HG03139 (cell line): ENCODE measurements at regions not wholly inside any gene's neighbourhood (a gene's known extent, or its start where the extent isn't known, plus 50 kb on each side); places are given as distances from the start of the nearest gene placed in this dataset.

Experiments used
- ATAC-seq: cut with Tn5 transposase; IDR thresholded peaks from one replicate; pipeline ENCODE4 v1.9.1; 2021; ENCODE audit not compliant: unreplicated experiment

DNA sequence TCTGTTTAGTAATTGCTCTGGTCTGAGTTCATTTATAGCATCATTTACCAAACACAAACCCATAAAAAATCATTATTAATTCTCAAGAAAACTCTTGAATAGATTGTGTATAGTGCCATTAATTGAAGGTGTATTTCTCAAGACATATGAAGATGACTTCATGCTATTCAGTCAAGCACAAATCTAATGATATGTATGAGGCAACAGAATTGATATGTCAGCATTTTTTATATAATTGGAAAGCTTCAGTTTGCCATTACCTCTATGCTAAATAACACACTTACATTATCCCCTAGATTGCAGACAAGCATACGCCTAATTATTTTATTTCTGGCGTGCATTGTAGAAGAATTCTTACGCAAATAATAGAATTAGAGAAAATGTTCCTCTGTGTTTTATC lies 461.8 kb downstream of the PDHA2 start:
- ATAC-seq, result no peak

DNA sequence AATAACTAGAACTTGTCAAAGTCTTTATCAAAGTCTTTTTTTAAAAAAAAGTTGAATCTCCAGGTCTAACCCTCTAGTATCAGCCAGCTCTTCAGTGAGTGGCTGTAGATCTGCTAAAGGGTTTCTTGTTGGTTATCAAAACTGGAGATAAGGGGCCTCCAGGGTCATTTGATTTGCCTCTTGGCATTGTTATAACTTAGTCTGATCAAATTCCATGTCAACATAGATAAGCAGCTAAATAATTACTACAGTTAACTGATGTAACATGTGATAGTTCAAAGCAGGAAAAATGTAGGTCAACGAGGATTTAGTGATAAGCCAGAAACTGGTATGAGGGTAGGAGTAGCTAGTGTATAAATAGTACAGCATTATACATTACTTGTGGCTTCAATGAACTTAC lies 465.1 kb downstream of the PDHA2 start:
- no peak for ATAC-seq

DNA sequence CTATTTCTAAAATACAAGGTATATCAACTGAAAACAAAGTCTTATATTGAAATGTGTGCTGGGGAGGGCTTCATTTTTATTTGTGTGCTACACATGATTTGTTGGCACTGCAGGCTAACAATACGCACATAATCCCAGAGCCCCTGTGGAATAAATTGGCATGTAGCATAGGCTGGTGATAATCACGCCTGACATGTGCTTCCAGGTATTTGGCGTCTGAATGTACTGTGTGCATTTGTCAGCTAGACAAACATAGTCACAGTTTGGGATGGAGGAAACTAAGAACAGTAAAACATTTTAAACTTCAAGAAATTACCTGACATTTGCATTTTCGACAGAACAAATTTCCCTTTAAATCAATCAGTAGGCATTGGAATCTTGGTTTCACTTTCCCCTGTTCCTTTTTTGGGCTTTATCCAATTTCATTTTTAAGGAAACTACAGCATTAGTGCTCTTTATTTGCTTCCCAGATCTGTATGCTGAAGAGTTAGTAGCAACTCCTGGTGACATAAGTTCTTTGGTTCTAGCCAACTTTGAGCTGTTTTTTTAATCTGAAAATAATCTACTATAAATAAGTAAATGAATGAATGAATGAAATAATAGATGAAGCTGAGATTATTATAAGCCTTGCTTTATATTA lies 472.3 kb downstream of the PDHA2 start:
- no peak for ATAC-seq

DNA sequence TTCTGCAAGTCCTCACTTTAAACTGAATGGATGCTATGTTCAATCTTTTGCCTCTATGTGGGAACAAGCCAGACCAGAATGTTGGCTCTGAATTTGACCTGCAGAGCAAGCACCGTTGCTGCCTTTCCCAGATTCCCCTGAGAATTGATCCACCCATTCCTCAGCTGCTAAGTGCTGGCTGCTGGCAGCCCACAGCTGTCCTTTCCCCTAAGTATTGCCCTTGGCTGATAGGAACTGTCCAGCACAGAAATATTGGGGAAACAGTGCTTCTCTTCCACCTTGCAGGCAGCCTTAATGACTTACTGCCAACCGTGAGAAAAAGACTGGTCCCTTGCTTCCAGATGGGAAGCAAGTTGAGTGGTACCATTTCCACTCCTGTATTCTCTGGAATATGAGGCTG lies 475.9 kb downstream of the PDHA2 start:
- ATAC-seq, result no peak

DNA sequence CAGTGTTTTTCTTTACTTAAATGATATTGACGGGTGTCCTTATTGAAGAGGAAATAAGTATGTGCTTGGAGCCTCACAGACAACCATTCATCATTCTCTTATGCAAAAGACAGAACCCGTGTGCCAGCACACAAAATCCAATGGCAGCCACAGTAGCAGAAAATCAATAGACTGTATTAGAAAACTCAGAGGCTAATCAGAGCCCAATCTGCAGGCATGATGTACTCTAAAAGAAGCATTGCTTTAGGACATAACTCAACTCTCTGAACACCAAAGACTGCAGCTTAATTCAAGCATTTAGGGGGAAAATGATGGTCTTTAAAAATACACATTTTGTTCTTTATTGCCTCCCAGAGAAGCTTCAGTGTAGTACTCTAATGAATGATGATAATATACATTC lies 476.9 kb downstream of the PDHA2 start:
- ATAC-seq, result no peak

DNA sequence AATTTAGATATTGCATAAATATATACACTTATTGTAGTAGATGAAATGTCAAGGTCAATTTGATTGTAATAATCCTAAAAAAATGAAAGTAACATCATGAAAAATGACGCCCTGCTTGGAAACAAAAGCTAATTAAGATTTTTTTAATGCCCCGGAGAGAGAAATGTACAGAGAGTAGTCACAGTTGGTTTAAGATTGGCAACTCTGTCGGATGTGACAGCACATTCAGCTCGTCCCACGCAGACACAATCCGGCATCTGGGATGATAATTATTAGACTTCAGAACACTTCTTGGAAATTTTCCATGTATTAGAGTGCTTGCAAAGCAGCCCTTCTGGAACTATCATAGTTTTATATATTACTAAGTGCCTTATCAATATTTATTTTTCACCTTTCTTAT lies 478.0 kb downstream of the PDHA2 start:
- ATAC-seq, result no peak

DNA sequence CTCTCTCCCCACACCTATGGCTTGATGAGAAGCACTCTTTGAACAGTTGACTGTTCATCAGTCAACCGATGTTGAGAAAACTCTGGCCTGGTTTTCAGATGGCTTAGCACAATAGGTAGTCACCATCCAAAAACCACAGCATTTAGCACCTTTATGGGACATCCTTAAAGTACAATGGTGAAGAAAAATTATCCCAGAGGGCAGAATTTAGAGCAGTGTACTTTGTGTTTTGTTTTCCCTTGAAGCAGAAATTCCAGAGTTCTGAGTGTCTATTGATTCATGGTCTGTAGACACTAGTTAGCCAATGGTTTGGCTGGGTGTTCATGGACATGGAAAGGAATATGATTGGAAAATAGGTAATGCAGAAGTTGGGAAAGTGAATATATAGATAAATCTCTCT lies 487.0 kb downstream of the PDHA2 start:
- ATAC-seq, result no peak

DNA sequence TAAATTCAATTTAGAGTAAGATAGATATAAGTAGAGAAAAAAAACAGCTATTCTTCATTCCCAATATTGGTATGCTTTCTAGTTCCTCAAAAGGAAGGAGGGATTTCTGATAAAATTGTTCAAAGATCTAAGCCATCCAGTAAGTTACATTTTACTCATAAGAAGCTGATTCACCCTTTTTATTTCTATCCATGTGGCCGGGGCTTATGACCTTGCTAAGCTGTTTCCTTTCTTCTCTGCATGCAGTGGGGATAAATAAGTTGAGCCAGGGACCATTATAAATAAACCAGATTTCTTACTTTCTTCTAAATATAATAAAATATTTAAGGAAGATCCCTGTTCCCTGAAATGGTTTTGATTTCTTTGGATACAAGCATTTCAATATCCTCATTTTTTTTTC lies 502.3 kb downstream of the PDHA2 start:
- ATAC-seq, result no peak

DNA sequence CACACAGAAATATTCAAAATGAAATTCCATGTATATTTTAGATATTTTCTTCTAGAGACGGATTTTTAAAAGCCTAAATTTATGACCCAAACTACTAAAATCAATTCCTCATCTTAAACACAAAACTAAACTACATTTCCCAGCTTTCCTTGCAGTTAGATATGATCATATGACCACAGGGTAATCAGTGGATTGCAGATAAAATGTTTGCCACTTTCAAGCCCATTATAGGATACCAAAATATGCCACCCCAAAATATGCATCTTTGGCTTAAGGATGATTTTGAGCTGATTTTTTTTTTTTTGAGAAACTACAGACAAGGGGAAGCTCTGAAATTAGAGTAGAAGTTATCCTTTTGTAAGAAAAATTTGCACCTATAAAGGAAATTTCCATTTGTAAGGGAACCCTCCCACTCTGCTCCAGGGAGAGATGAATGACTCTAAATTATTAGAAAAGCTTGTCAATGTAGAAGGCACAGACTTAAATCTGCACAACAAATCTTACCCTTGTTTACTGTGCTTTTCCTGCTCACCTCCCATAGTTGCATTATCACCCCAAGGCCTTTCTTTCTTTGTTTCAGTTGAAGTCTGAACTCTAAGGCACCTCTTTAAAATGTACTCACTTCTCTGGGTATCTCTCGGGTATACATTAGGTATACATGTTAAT lies 503.0 kb downstream of the PDHA2 start:
- no peak for ATAC-seq

DNA sequence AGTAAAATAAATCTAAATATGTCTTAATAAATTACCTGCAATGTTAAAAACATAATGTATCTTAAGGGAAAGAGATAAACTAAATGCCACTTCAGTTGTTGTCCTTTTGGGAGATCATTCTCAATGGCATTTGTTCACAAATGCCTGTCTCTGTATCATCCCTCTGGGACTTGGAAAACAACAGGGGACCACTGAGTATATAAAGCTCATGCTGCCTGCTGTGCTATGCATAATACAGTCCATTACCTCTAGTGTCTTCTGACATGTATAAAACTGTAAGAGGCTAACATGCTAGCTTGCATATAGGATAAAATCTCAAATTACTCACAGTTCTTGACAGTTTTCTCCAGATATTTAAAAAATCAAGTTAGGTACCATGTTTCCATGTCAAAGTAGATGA lies 503.9 kb downstream of the PDHA2 start:
- ATAC-seq, result no peak

DNA sequence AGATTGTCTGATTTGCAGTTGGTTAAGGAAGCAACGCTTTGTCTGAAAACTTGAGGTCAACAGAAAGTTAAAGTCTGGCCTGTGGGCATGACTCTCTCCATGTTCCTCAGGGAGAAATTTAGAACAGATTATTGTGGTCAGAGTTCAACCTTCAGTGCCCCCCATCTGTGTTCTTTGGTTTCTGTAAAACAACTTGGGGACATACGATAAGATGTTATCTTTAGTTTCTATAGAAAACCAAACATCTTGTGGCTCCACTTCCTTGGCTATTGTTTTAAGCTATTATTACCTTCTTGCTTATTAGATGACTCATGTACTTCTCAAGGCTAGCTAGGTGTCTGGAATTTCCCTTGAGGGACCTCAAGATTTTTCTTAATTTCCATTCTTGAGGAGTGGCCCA lies 507.7 kb downstream of the PDHA2 start:
- ATAC-seq, result no peak

DNA sequence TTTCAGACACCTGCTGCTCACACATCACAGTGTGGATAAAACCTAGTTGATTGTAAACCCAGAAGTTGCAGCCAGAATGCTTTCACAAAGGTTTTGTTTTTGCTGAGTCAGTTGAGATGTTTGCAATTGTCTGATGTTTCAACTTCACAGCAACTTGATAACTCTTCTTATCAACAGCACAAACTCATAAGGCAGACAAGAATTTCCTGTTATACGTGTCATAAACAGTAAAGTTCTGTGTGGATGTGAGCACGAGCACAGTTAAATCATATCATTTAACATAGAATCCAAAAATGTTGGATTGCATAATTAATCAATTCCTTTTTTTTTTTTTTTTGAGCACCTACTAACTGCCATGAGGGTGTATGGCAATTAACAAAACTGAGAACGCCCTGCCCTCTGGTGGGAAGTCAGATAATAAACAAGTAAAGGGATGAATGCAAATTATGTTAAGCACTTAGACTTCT lies 512.2 kb downstream of the PDHA2 start:
- ATAC-seq, result no peak

DNA sequence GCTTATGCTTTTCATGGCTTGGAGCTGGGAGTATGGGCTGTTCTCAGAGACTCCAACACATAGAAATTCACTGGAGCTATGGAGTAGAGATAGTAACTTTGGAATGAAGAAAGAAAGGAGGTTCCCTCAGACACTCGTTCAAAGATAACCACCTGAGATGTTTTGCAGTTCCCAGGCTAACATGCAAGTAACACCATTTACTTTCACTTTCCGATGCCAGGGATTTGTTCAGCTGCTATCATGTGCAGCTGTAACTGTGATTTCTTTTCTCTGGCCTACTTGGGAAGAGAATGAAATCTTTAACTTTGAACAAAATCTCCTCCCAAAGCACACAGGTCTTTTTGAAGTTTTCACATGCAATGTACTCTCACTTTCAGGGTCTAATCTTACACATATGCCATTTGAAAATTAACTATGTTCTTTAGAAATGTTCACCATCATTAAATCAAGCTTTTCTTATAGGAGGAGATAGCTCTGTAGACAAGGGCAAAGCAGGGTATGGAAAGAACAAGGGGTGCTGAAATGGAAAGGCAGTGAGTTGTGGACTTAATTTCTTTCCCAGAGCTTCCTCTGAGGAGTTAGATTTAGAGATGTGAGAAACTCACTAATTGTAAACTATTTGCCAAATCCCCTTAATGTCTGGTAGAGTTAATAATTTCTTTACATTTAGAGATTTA lies 514.3 kb downstream of the PDHA2 start:
- ATAC-seq, result no peak

DNA sequence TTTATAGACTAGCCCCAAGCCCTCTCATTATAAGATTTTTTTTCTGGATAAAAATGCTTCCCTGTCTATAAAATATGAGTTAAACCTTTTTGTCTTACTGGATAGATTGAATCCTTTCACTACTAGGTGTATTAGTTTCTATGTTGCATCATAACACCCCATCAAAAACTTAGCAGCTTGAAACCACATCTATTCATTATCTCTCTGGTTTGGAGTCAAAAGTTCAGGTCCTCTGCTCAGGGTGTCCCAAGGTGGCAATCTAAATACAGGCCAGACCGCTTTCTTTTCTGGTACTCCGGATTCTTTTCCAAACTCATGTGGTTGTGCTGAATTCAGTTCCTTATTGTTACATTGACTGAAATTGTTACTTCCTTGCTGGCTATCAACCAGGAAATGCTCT lies 515.5 kb downstream of the PDHA2 start:
- no peak for ATAC-seq

DNA sequence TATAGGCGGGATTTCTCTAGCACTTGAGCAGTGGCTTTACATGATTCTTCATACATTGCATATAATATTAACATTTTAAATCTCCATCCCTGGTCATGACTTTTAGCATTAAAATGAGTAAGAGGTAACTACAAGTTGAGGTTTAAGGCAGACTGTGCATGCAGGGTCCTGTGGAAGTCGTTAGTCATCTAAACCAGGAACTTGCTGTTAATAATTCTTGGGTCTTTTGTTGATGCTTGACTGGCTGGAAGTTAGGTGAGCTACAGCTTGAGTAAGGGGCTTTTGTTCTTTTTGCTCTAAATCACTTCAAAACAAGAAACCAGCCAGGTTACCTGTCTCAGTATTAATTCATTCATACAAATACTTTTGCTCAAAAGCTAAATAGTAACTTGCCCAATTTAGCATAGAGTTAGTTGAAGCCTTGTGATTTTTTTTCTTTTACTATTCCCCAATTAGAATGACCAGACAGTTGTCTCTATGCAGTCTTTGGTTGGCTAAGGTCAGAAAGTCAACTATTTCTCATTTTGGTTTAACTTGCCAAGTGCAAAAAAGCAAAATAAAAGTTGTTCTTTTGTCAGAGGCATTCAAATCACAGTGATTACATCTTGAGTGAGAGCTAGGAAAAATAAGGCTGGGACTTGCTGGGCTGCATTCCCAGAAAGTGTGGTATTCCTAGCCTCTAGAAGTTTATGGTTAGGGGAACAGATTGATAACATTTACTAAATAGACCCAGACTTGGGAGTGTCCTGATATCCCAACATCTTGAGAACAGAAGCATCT lies 516.9 kb downstream of the PDHA2 start:
- ATAC-seq, result no peak

DNA sequence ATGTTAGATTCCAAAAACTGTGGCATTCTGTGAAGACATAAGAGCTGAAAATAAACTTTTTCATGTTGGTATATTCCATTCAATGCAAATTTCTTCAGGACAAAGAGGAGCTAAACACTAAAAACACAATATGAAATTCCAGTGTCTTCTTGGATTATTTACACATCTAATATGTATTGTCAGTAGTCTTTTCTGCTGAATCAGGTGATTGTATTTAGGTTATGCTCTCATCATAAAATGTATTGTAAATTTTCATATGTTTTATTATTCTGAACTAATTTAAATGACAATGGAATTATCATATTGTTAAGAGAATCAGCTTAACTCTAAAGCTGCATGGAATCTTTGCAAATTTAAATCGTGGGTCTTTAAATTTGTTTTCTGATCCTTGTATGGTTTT lies 526.7 kb downstream of the PDHA2 start:
- ATAC-seq, result no peak

DNA sequence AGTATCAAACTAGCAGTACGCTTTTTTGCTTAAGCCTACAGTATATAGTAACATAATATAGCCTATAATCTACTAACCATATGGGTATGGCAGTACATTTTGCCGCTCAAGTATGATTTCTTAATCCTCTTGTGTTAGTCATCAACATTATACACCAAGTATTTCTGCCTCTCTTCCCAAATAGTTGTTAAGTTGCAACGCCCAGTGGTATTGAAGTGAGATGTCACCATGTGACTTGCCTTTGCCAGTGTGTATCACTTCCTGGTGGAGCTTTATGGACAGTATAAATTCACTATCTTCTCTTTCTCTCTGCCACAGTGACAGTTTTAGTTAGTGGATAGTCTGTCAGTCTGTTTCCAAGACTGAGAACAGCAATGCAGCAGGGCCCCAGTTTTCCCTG lies 535.5 kb downstream of the PDHA2 start:
- no peak for ATAC-seq

DNA sequence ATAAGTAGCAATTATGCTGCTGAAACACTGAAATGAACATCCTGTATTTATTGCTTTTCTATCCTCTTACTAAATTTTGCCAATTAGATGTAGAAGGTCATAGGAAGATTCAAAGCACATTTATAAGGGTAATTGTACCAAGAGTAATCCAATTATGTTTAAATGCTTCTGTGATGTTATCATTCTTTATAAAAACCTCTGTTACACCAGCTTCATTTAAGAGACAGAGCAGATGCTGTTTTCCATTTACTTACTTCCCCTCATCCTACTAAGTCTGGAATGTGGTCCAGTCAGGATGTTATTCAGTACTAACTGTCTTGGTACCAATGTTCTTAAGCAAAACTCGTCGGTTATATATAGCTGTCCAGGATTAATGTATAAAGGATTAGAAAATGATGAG lies 539.6 kb downstream of the PDHA2 start:
- ATAC-seq, result no peak

DNA sequence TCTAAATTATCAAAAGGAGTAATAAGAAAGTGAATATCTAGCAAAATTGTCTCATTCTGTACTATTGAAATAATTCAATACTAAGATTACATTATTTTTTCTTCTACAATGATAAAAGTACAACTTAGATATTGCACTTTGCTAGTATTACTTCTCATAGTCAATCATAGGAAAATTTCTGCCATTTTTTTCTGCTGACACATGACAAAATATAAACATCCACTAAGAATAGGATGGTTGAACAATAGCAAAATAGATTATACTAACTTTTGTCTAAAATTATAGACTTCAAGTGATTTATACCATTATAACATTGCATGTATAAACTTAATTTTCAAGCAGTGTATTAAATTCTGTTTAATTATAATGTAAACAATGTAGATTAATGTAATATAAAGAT lies 540.2 kb downstream of the PDHA2 start:
- ATAC-seq, result no peak

DNA sequence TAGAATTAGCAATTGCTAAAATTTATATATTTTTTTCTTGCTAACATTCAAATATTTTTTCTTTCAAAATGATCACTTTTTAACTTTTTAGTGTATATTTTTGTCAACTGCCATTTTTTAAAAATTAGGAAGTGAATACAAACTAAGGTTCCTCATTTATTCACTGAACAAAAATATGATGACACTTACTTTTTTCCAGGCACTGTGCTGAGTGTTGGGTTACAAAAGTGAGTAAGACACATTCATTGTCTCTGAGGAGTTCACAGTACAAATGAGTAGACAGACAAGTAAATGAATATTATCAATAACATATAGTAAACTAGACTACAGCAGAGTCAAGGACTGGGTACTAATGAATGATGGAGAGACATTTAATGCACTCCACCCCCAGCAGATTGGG lies 543.5 kb downstream of the PDHA2 start:
- no peak for ATAC-seq

DNA sequence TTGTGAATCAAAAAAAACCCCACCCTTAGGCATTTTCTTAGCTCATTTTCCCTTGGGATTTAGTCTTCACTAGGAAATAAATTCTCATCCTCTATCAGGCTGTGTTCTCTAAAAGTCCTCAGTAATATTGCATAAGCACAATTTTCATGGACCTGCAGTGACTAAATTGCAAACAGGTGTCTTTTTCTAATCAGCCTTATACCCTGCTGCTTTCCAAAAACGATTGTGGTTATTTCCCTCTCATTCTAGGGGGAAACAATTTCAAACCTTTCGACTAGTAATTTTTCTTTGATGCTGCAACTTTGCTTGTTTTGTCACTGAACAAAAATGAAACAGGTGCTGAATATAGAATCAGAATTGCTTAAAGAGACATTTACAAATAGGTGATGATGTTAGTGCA lies 549.9 kb downstream of the PDHA2 start:
- ATAC-seq, result no peak

DNA sequence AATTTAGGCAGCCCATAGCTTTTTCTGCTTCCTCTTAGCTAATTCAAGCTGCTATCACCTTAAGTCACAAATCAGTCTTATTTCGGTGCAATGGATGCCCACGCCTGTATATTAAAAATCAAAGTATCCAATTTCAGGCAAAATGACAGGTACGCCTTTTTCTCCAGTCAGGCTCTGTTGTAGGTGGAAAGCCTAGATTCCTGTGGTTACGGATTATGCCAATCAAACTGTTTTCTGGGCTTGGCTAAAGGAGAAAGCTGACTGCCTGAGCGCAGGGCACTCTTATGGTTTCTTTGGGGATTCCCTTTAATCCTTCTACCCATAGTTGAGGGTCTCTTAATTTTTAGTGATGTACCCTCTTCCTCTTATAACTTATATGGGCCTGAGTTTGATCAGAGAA lies 550.5 kb downstream of the PDHA2 start:
- ATAC-seq, result no peak
